ENCODE measurements at regions not wholly inside any gene's neighbourhood (a gene's known extent, or its start where the extent isn't known, plus 50 kb on each side); places are given as distances from the start of the nearest gene placed in this dataset.

- TF ChIP-seq POLR2A (IDR thresholded peaks at IDR 0.05; ENCODE audit: low read length): no peak
- TF ChIP-seq GATA1 (IDR thresholded peaks at IDR 0.05; ENCODE audit: low read depth, low read length): no peak
- no peak for DNase-seq
Measured at GRCh38 chr3:117171124-117171523, 461.5 kb downstream of the TUSC7 start.

- TF ChIP-seq POLR2A (IDR thresholded peaks at IDR 0.05; ENCODE audit: low read length) (no peak), GATA1 (IDR thresholded peaks at IDR 0.05; ENCODE audit: low read depth, low read length) (no peak)
- DNase-seq: no peak
Measured at GRCh38 chr3:117172426-117172825, 462.8 kb downstream of the TUSC7 start.

- DNase-seq: no peak
- TF ChIP-seq POLR2A (IDR thresholded peaks at IDR 0.05; ENCODE audit: low read length) (no peak), GATA1 (IDR thresholded peaks at IDR 0.05; ENCODE audit: low read depth, low read length) (no peak)
Measured at GRCh38 chr3:117181222-117181621, 471.6 kb downstream of the TUSC7 start.

- no peak for DNase-seq
- TF ChIP-seq POLR2A (IDR thresholded peaks at IDR 0.05; ENCODE audit: low read length) (no peak), GATA1 (IDR thresholded peaks at IDR 0.05; ENCODE audit: low read depth, low read length) (no peak)
Measured at GRCh38 chr3:117184574-117184973, 475.0 kb downstream of the TUSC7 start.

- no peak for DNase-seq
- no peak for TF ChIP-seq GATA1 (IDR thresholded peaks at IDR 0.05; ENCODE audit: low read depth, low read length)
- no peak for TF ChIP-seq POLR2A (IDR thresholded peaks at IDR 0.05; ENCODE audit: low read length)
Measured at GRCh38 chr3:117191245-117191644, 481.7 kb downstream of the TUSC7 start.

DNA sequence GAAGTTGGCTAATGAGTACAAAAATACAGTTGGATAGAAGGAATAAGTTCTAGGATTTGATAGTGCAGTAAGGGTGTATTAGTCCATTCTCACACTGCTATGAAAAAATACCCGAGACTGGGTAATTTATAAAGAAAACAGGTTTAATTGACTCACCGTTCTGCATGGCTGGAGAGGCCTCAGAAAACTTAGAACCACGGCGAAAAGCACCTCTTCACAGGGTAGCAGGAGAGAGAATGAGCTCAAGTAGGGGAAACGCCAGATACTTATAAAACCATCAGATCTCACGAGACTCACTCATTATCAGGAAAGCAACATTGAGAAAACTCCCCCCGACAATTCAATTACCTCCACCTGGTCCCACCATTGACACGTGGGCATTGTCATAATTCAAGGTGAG is 483.3 kb downstream of the TUSC7 start:
- TF ChIP-seq GATA1 (IDR thresholded peaks at IDR 0.05; ENCODE audit: low read depth, low read length): no peak
- no peak for TF ChIP-seq POLR2A (IDR thresholded peaks at IDR 0.05; ENCODE audit: low read length)

DNA sequence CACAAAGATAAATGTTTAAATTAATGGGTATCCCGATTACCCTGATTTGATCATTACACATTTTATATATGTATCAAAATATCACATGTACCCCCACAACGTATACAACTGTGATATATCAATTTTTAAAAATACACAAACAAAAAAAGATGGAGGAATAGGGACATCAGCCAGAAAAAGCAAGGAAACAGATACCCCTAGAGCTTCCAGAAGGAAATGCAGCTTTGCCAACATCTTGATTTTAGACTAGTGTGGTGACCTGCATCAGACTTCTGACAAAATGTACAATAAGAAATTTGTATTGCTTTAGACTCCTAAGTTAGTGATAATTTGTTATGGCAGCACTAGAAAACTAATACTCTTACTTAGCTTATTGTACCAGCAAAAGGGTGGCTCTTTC is 483.8 kb downstream of the TUSC7 start:
- DNase-seq: no peak
- no peak for TF ChIP-seq GATA1 (IDR thresholded peaks at IDR 0.05; ENCODE audit: low read depth, low read length)
- TF ChIP-seq POLR2A (IDR thresholded peaks at IDR 0.05; ENCODE audit: low read length): no peak

More for the DNA sequence above, 483.3 kb downstream of the TUSC7 start:
- DNase-seq: no peak

GRCh38 chr3:117195034-117195433 is 485.5 kb downstream of the TUSC7 start:
- DNase-seq: no peak
- TF ChIP-seq GATA1 (IDR thresholded peaks at IDR 0.05; ENCODE audit: low read depth, low read length) (no peak), POLR2A (IDR thresholded peaks at IDR 0.05; ENCODE audit: low read length) (no peak)

DNA sequence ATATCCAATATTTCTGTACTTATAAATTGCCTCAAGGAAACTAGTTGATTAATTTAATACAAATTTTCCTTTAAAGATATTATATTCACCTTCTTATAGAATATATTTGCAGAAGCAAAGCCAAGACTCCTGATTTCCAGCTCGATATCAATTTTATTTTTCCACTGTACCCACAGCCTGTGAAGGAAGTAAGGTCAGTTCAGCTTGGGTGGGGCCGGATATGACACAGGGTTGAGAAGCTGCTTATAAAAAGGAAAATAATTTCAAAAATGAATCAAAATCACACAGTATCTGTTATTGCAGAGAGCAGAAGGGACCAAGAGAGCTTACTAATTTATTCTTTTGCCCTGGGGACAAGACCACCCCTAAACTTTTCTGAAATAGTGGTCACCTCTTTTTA is 491.4 kb downstream of the TUSC7 start:
- TF ChIP-seq GATA1 (IDR thresholded peaks at IDR 0.05; ENCODE audit: low read depth, low read length) (no peak), POLR2A (IDR thresholded peaks at IDR 0.05; ENCODE audit: low read length) (no peak)
- DNase-seq: no peak

GRCh38 chr3:117201901-117202774 is 492.6 kb downstream of the TUSC7 start:
- no peak for TF ChIP-seq GATA1 (IDR thresholded peaks at IDR 0.05; ENCODE audit: low read depth, low read length)
- TF ChIP-seq POLR2A (IDR thresholded peaks at IDR 0.05; ENCODE audit: low read length): no peak
- no peak for DNase-seq

DNA sequence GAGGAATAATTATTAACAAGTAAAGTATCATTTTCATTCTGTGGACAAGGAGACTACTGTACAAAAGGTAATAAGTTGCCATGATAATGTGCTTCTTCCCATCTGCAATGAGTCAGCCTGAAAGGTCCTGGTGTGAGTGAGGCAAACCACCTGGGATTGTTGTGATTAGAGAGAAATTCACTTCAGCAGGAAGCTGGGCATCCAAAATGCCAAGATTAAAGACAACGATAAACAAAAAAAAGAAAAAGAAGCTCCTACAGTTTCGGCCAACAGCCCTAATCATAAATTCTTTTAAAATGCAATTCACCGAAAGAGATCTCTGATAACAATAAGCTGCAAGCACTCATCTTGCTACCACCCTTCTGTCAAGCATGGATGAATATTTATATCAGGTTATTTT is 507.8 kb downstream of the TUSC7 start:
- no peak for DNase-seq
- TF ChIP-seq GATA1 (IDR thresholded peaks at IDR 0.05; ENCODE audit: low read depth, low read length) (no peak), POLR2A (IDR thresholded peaks at IDR 0.05; ENCODE audit: low read length) (no peak)

- DNase-seq: no peak
- no peak for TF ChIP-seq POLR2A (IDR thresholded peaks at IDR 0.05; ENCODE audit: low read length)
- no peak for TF ChIP-seq GATA1 (IDR thresholded peaks at IDR 0.05; ENCODE audit: low read depth, low read length)
Measured at GRCh38 chr3:117217760-117218316, 508.3 kb downstream of the TUSC7 start.

DNA sequence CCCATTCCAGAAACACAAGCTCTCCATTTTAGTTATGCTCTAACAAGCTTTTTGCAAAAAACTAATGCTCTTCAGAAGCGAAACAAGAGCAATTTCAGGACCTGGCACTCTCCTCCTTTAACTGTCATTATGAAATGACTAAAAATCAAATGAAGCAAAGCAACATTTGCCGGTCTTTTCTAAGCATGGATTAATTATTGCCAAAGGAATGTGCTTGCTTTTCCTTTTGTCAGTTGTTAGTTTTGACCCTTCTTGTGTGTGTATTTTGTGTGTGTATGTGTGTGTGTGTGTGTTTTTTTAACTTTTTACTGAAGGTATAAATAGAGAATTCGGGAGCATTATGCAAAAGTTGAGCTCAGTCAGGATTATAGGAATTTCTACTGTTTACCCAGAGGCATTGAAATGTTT is 509.1 kb downstream of the TUSC7 start:
- TF ChIP-seq GATA1 (IDR thresholded peaks at IDR 0.05; ENCODE audit: low read depth, low read length): no peak
- TF ChIP-seq POLR2A (IDR thresholded peaks at IDR 0.05; ENCODE audit: low read length): no peak
- no peak for DNase-seq

DNA sequence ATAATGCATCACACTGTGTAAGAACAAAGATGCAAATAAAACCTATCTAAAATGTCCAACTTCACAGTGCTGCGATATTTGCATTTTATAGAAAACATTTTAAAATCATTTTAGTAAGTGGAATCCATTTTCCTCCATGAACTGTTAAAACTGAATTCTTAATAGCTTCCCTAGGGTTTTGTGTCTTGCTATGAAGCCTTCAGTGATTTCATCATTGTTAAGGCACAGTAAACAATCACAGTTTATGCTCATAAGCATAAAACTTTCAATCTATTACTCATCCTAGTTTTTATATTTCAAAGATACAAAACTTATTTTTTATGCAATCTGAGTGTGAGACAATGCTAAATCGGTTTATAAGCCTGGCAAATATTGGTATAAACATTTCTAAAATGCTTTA is 509.7 kb downstream of the TUSC7 start:
- no peak for TF ChIP-seq GATA1 (IDR thresholded peaks at IDR 0.05; ENCODE audit: low read depth, low read length)
- TF ChIP-seq POLR2A (IDR thresholded peaks at IDR 0.05; ENCODE audit: low read length): no peak
- DNase-seq: no peak

DNA sequence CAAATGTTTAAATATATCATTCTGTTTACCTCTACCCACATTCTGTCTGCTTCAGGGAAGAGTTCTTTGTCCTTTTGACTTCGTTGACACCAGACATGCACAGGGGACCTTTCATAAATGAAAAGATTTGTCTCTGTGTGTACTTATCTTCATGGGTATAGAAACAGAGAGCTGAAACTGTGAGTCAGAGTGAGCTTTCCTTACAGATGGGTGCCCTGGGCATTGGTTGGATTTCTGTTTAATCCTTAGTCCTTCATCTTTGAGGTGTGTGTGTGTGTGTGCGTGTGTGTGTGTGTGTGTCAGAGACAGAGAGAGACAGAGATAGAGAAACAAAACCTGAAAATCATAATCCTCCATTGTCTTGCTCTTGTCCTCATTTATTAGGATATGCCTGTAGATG is 517.4 kb downstream of the TUSC7 start:
- DNase-seq: no peak
- TF ChIP-seq GATA1 (IDR thresholded peaks at IDR 0.05; ENCODE audit: low read depth, low read length) (no peak), POLR2A (IDR thresholded peaks at IDR 0.05; ENCODE audit: low read length) (no peak)
